GM18870 (cell line): ENCODE measurements at regions not wholly inside any gene's neighbourhood (a gene's known extent, or its start where the extent isn't known, plus 50 kb on each side); places are given as distances from the start of the nearest gene placed in this dataset.

Experiments
- ATAC-seq: cut with Tn5 transposase; IDR thresholded peaks from one replicate; pipeline ENCODE4 v1.9.1; 2021; ENCODE audit warnings: moderate library complexity; ENCODE audit not compliant: unreplicated experiment

DNA sequence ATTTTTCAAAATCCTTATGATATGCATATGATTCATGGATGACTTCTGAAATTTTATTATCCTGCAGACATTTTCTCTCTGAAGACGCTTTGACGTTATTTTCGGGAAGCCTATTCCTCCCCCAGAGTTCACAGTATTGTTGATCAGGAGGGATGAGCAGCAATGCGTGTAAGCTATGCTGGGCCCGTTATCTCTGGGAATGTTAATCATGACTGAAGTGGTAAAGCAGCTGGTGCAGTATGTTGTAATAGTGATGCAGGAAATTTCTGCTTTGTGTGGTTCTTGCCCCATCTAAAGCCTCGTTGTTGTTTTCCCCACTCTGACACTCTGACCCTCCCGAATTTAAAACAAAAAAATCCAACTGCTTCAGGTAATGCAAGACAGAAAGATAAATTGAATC, 1797.8 kb upstream of the WWC1 start:
- no peak for ATAC-seq

- no peak for ATAC-seq
These were observed 1793.8 kb upstream of the WWC1 start for GRCh38 chr5:166497496-166498104.

DNA sequence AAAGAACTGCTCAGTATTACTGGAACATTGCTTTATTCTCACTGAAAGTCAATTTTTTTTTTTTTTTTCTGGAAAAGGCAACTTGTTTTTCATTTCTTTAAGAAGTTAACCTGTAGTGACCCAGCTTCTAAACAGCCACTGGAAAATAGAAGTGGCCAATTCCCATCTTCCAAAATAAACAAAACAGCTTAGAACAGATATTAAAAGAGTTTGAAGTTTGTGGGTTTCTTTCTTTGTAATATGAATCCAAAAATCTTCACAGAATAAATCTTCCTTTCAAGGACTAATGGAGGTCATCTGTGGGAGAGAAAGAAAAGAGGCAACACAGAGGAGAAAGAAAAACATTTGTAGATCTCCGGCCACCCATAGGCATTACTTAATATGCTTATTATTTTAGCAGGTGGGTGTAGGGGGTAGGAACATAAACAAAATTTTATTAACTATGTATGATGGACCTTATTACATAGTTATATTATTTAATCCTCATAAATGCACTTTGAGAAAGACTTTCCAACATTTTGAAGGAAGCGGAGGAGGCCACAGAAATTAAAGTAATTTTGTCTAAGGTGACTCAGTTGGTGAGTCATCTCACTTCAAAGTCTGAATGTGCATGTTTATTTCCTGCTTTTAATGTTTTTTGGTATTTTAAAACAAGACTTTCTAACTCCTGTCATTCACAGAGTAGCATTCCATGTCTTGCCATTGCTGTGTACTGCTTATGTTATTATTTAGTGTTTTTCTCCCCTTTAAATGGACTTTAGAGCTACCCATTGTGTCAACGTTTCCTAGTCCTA, 1791.8 kb upstream of the WWC1 start:
- ATAC-seq = no peak

- no peak for ATAC-seq
These were observed 1787.9 kb upstream of the WWC1 start for GRCh38 chr5:166503506-166503905.

- no peak for ATAC-seq
These were observed 1786.4 kb upstream of the WWC1 start for GRCh38 chr5:166505067-166505466.

DNA sequence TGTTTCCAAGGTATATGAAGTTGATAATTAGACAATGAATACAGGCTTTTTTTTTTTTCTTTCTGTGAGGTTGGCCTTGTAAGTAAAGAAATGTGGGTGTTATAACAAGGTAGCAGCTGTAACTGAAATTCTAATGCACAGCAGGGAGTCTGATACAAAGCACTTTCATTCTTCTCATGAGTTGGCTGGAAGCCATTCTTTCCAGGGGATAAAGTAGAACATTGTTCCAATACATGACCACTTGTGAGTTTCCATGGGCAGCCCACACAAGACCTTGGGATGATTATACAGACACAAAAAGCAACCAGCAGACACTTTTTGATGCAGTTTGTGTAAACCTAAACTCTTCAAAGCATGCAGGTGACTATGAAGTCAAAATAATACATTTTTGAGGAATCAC, 1785.9 kb upstream of the WWC1 start:
- no peak for ATAC-seq

GRCh38 chr5:166507810-166508425, 1783.5 kb upstream of the WWC1 start:
- ATAC-seq = no peak

- ATAC-seq = no peak
These were observed 1782.4 kb upstream of the WWC1 start for GRCh38 chr5:166509085-166509484.

DNA sequence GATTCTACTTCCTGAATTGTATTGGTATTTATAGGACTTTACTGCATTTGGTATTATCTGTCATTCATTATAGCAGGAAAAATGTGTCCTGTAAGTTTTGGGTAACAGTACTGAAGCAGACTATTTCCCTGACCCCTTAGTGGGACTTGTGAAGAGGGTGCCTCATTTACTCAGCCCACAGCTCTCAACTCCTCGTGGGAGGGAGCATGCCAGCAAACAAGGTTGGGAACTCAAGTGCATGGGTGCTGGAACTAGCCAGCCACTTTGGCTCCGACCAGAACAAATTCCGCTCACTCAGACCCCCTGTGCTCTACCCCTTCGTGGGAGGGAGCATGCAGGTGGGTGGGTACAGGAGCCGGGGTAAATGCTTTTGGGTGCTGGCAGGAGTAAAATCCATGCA, 1773.5 kb upstream of the WWC1 start:
- no peak for ATAC-seq

DNA sequence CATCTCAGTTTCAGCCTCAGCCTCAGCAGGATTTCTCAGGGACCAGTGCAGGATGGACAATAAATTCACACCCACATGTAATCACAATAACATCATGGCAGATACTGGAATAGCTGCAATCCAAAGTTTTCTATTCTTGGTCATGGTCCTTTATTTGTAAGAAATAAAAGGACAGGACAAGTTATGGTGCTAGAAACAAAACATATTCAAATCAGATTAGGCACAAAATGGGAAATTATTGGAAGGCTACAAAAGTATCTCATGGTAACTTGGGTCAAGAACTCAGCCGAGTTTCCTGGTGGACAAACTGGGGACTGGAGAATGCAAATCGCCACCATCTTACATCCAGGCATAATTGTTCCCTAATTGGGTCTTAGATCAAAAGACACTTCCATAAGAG, 1768.2 kb upstream of the WWC1 start:
- ATAC-seq = no peak

DNA sequence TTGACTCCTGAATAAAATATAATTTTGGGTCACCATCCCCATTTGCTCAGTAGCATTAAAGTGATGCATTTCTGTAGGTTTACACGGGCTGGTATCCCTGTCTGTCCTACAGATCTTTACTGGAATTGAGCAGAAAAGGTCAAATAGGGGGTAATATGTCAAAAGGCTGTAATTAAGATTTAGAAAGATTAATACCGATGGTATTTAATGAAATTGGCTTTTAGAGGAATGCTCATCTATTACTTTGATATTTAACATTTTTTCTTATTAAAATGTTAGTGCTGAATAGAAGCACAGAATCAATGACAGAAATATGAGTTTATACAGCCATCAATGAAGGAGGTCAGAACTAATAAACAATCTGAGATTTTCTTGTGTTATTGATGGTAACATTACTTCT, 1762.2 kb upstream of the WWC1 start:
- no peak for ATAC-seq

DNA sequence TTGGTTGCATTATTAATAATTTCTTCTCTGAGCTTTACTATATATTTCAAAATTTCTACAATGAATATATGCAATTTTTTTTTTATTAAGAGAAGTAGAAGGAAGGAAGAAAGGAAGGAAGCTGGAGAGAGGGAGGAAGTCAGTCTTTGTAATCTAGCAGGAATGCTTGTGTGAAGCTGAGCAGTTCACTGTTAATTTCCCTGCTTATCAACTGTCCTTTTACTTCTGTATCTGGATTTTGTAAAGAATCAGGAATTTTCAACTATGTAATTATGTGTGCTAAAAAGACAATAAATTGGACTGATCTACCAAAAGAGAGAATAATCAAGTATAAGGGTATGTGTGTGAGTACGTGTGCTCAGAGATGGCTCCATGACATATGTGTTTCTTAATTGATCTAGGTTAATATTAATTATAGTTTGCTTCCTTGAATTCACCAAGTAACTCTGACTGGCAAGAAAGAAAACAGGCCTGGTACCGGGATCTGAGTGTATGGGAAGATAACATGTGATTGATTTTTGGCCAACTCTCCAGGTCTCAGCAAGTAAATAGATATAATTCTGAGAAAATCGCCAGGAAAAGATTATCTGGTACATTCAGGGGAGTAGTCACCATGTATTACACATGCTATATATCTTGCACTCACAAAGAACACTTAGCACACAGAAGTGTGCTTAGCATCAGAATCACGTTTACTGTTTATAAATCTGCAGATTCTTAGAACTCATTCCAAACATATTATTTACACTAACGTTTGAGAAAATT, 1758.8 kb upstream of the WWC1 start:
- no peak for ATAC-seq

- ATAC-seq = no peak
These were observed 1755.8 kb upstream of the WWC1 start for GRCh38 chr5:166535641-166536040.

DNA sequence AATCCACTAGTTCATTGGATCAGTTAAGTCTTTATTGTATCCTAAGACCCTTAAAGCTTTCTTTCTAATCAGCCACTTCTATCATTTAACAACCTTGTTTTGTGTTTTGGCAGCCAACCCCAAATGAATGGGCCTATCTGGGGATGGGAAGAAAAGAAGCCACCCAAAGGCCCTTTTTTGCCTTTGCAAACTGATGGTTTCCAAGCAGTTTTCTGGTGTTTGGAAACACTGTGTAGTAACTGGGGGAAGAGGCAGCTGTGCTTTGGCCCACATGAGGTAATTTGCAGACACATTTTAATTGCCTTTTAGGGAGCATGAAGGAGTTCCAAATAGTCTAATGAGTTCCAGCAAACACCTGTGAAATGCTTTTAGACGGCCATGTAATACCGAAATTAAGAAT, 1751.3 kb upstream of the WWC1 start:
- no peak for ATAC-seq

GRCh38 chr5:166551384-166551783, 1740.1 kb upstream of the WWC1 start:
- ATAC-seq = no peak

DNA sequence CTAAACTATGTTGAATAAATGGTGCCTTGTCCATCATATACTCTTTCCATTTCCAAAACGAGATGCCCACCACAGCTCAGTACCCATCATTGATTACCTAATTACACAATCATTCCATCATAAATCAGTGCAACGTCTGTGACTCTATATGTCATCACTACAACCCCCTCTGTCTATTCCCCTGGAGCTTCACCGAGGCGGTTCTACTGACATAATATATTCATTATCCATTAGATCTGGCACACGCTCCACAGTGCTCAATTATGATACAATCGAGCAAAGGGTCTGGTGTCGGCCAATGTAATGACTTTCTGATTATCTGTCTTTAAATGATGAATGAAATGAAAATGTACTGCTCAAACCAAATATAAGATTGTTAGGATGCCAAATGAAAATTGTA, 1737.7 kb upstream of the WWC1 start:
- no peak for ATAC-seq

DNA sequence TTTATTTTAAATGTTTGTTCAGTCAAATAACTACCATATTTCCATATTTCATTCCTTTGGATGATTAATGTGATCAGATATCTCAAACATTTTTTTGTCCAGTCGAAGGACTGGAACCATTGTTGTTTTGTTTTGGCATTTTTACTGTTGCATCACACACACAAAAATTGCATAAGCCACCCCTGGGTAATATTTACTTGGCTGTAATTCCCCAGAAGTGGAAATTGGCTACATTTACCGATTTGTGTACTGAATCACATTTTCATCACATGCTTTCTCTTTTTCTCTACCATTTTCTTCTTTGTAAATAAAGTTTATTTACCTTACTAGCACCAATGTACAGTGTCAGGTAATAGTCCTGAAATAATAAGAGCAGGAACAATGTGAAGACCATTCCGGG, 1729.7 kb upstream of the WWC1 start:
- ATAC-seq = no peak

DNA sequence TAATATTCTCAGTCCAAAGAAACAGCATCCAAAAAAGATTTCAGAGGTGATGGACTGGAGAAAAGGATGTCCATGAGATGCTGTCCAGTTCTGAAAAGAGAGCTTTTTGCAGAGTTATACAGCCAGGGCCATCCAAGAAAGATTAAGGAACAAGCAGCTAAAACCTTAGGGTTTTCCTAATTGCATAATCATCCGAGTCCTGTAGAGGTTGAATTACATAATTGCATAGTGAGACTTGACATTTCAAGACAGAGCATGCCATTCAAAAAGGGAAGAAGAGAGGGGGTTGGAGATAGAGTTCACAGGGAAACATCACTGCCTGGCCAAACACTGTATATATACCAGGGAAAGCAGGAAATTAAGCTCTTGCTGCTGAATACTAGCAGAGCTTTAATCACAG, 1729.2 kb upstream of the WWC1 start:
- no peak for ATAC-seq

DNA sequence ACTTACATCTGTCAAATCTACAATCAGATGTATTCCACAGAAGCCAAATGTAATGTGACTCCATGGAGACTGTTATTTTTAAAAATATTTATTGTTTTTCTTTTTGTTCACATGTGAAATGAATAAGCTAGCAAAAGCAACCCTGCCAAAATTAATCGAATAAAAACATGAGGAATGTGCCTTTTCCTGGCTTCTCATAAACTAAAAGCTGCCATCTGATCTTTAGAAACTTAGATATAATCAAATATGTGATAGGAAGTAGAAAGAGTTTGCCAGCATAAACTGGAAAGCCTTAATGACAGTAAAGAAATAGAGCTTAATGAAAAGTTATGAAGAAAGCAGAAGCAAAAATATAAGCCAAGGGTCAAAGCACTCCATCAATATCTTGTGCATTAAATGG, 1724.7 kb upstream of the WWC1 start:
- no peak for ATAC-seq

- ATAC-seq = no peak
These were observed 1720.6 kb upstream of the WWC1 start for GRCh38 chr5:166570865-166571264.

DNA sequence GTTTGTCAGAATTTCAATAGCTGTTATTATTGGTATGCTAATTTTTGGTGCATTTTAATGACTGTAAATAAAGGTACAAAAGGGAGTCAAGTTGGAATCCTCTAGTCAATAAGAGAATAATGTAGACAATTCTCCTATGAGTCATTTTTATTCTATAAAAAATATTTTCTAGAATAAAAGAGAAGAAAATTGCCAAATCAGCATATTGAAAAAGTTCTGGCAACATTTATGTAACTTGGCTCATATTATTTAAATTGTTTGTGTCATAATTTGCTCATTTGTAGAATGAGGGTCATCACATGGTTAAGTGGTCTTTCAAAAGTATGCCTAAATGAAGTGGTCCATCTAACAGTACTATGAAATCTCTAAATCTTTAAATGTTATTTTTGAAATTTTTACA, 1719.8 kb upstream of the WWC1 start:
- ATAC-seq = no peak

DNA sequence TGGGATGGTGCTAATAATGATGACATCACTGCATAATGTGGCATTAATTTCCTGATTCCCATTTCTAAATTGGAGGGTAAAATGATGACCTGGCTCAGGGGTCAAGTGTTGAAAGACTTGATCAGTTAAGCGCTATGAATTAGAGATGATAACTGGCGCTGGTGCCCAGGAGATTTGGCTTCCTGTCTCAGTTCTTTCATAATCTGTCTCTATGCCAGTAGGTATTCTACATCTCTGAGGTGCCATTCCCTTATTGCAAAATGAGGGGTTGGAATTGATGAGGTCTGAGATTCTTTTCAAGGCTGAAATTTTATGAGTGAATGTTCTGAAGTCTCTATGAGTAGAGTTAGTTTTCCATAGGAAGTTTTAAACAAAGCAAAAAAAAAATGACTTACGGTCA, 1715.1 kb upstream of the WWC1 start:
- ATAC-seq = no peak
